ENCODE measurements at regions not wholly inside any gene's neighbourhood (a gene's known extent, or its start where the extent isn't known, plus 50 kb on each side); places are given as distances from the start of the nearest gene placed in this dataset.

GRCh38 chr11:127711748-127712147 lies 711.2 kb upstream of the KIRREL3 start:
- no peak overlapping the region for H3K27ac ChIP-seq (ENCODE audit: low read depth in 1 of 2, low read length in 2 of 2)
- no peaks in the 10 kb centered on the region for H3K27me3 ChIP-seq (ENCODE audit: control insufficient read depth in 1 of 2, insufficient read depth in 2 of 2, low read length in 1 of 2)
- intact Hi-C loops (cut with DNase I), result no loop called here
- ATAC-seq (ENCODE audit: low FRiP score) (no peak), DNase-seq (no peak)
- no peaks in the 10 kb centered on the region for H3K4me1 ChIP-seq (ENCODE audit: control insufficient read depth in 1 of 2, insufficient read depth in 2 of 2, low read length in 2 of 2)
- H3K36me3 ChIP-seq (ENCODE audit: control insufficient read depth in 1 of 2, insufficient read depth in 2 of 2, low read length in 1 of 2), result no peaks in the 10 kb centered on the region
- 84 to 86% methylated on average over 6 of the region's 6 CpGs for WGBS, 2 donors
- no peak overlapping the region for H3K4me3 ChIP-seq (ENCODE audit: low read length in 2 of 2)
- H3K9me3 ChIP-seq (ENCODE audit: control insufficient read depth, low read length), result no peaks in the 10 kb centered on the region

- Histone ChIP-seq H3K27ac (ENCODE audit: low read depth in 1 of 2, low read length in 2 of 2) (no peak overlapping the region), H3K4me1 (ENCODE audit: control insufficient read depth in 1 of 2, insufficient read depth in 2 of 2, low read length in 2 of 2) (no peaks in the 10 kb centered on the region), H3K36me3 (ENCODE audit: control insufficient read depth in 1 of 2, insufficient read depth in 2 of 2, low read length in 1 of 2) (no peaks in the 10 kb centered on the region), H3K9me3 (ENCODE audit: control insufficient read depth, low read length) (no peaks in the 10 kb centered on the region), H3K4me3 (ENCODE audit: low read length in 2 of 2) (no peak overlapping the region), H3K27me3 (ENCODE audit: control insufficient read depth in 1 of 2, insufficient read depth in 2 of 2, low read length in 1 of 2) (no peaks in the 10 kb centered on the region)
- WGBS, 2 donors, result 42 to 59% methylated on average over 1 of the region's 1 CpG
- DNase-seq, result no peak
- no peak for ATAC-seq (ENCODE audit: low FRiP score)
- intact Hi-C loops (cut with DNase I), result no loop called here
Measured at GRCh38 chr11:127710831-127711230, 710.3 kb upstream of the KIRREL3 start.

DNA sequence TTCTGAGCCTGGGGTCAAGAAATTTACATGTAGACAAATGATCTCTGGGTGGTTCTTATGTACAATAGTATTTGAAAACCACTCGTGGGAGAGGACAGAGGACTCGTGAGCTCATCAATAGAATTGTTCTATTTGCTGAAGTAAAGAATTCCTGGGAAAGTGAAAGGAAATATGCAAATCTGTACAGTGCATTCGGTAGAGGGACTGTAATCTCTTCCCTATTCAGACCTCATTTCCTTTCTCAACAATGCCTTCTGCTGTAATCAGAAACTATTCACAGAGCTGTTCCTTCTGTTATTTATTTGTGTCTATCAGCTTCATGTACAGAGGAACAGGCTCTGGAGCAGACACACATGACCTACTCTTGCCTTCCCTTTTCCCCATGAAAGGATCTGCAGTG lies 709.4 kb upstream of the KIRREL3 start:
- intact Hi-C loops (cut with DNase I), result no loop called here
- 54 to 58% methylated on average over 3 of the region's 3 CpGs for WGBS, 2 donors
- Histone ChIP-seq H3K36me3 (ENCODE audit: control insufficient read depth in 1 of 2, insufficient read depth in 2 of 2, low read length in 1 of 2) (no peaks in the 10 kb centered on the region), H3K9me3 (ENCODE audit: control insufficient read depth, low read length) (no peaks in the 10 kb centered on the region), H3K27ac (ENCODE audit: low read depth in 1 of 2, low read length in 2 of 2) (no peak overlapping the region), H3K4me3 (ENCODE audit: low read length in 2 of 2) (no peak overlapping the region), H3K27me3 (ENCODE audit: control insufficient read depth in 1 of 2, insufficient read depth in 2 of 2, low read length in 1 of 2) (no peaks in the 10 kb centered on the region), H3K4me1 (ENCODE audit: control insufficient read depth in 1 of 2, insufficient read depth in 2 of 2, low read length in 2 of 2) (no peaks in the 10 kb centered on the region)
- ATAC-seq (ENCODE audit: low FRiP score) (no peak), DNase-seq (no peak)

- H3K27me3 ChIP-seq (ENCODE audit: control insufficient read depth in 1 of 2, insufficient read depth in 2 of 2, low read length in 1 of 2), result no peaks in the 10 kb centered on the region
- no peaks in the 10 kb centered on the region for H3K4me1 ChIP-seq (ENCODE audit: control insufficient read depth in 1 of 2, insufficient read depth in 2 of 2, low read length in 2 of 2)
- H3K27ac ChIP-seq (ENCODE audit: low read depth in 1 of 2, low read length in 2 of 2), result no peak overlapping the region
- 71 to 79% methylated on average over 3 of the region's 3 CpGs for WGBS, 2 donors
- H3K4me3 ChIP-seq (ENCODE audit: low read length in 2 of 2), result no peak overlapping the region
- H3K9me3 ChIP-seq (ENCODE audit: control insufficient read depth, low read length), result no peaks in the 10 kb centered on the region
- intact Hi-C loops (cut with DNase I), result no loop called here
- DNase-seq (no peak), ATAC-seq (ENCODE audit: low FRiP score) (no peak)
- H3K36me3 ChIP-seq (ENCODE audit: control insufficient read depth in 1 of 2, insufficient read depth in 2 of 2, low read length in 1 of 2), result no peaks in the 10 kb centered on the region
Measured at GRCh38 chr11:127693686-127694085, 693.1 kb upstream of the KIRREL3 start.

GRCh38 chr11:127683321-127683720 lies 682.8 kb upstream of the KIRREL3 start:
- H3K27me3 ChIP-seq (ENCODE audit: control insufficient read depth in 1 of 2, insufficient read depth in 2 of 2, low read length in 1 of 2), result peaks cover 0 to 1% of the 10 kb centered on the region in 2 donors
- ATAC-seq (ENCODE audit: low FRiP score) (no peak), DNase-seq (no peak)
- no peaks in the 10 kb centered on the region for H3K4me1 ChIP-seq (ENCODE audit: control insufficient read depth in 1 of 2, insufficient read depth in 2 of 2, low read length in 2 of 2)
- H3K36me3 ChIP-seq (ENCODE audit: control insufficient read depth in 1 of 2, insufficient read depth in 2 of 2, low read length in 1 of 2), result no peaks in the 10 kb centered on the region
- no peak overlapping the region for H3K27ac ChIP-seq (ENCODE audit: low read depth in 1 of 2, low read length in 2 of 2)
- intact Hi-C loops (cut with DNase I), result no loop called here
- WGBS, 2 donors, result 82 to 88% methylated on average over 4 of the region's 4 CpGs
- H3K9me3 ChIP-seq (ENCODE audit: control insufficient read depth, low read length), result no peaks in the 10 kb centered on the region
- no peak overlapping the region for H3K4me3 ChIP-seq (ENCODE audit: low read length in 2 of 2)

DNA sequence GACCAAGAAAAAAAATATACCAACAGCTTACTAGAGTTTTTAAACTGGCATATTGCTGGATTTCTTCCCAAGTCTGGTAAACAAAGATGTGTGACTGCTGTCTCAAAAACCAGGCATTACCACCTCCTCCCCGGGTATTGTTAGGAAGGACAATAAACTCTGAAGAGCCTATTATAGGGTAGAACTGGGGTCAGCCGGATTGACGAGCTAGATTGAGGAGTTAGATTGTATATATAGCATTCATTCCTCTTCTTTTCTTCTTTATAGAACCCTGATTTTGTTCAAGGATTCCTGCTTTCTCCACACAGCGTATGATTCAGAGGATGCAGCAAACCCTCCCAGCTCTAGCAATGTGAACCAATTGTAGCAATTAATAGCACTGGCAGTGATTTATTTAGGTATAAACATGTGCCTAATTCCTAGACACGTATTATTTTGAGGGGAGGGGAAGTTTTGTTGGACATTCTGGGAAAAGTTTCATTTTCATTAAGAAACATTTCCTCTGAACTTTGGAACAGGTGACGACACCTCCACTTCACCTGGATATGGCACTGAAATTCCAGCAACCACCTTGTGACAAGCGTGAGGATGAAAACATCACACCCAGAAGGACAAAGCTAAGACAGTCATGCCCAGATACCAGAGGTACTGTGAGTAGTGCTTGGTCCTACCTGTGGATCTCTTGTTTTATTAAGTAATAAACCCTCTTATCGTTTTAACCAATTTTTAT lies 679.4 kb upstream of the KIRREL3 start:
- intact Hi-C loops (cut with DNase I), result no loop called here
- Histone ChIP-seq H3K36me3 (ENCODE audit: control insufficient read depth in 1 of 2, insufficient read depth in 2 of 2, low read length in 1 of 2) (no peaks in the 10 kb centered on the region), H3K27me3 (ENCODE audit: control insufficient read depth in 1 of 2, insufficient read depth in 2 of 2, low read length in 1 of 2) (peaks cover 0 to 5% of the 10 kb centered on the region in 2 donors), H3K4me3 (ENCODE audit: low read length in 2 of 2) (no peak overlapping the region), H3K27ac (ENCODE audit: low read depth in 1 of 2, low read length in 2 of 2) (no peak overlapping the region), H3K9me3 (ENCODE audit: control insufficient read depth, low read length) (no peaks in the 10 kb centered on the region), H3K4me1 (ENCODE audit: control insufficient read depth in 1 of 2, insufficient read depth in 2 of 2, low read length in 2 of 2) (no peaks in the 10 kb centered on the region)
- WGBS, 2 donors, result 70 to 78% methylated on average over 8 of the region's 8 CpGs
- no peak for ATAC-seq (ENCODE audit: low FRiP score)
- no peak for DNase-seq

GRCh38 chr11:127678631-127679030 lies 678.1 kb upstream of the KIRREL3 start:
- H3K4me3 ChIP-seq (ENCODE audit: low read length in 2 of 2), result no peak overlapping the region
- WGBS, 2 donors, result 59 to 65% methylated on average over 2 of the region's 2 CpGs
- DNase-seq (no peak), ATAC-seq (ENCODE audit: low FRiP score) (no peak)
- H3K36me3 ChIP-seq (ENCODE audit: control insufficient read depth in 1 of 2, insufficient read depth in 2 of 2, low read length in 1 of 2), result no peaks in the 10 kb centered on the region
- H3K9me3 ChIP-seq (ENCODE audit: control insufficient read depth, low read length), result no peaks in the 10 kb centered on the region
- H3K4me1 ChIP-seq (ENCODE audit: control insufficient read depth in 1 of 2, insufficient read depth in 2 of 2, low read length in 2 of 2), result no peaks in the 10 kb centered on the region
- H3K27ac ChIP-seq (ENCODE audit: low read depth in 1 of 2, low read length in 2 of 2), result no peak overlapping the region
- intact Hi-C loops (cut with DNase I), result no loop called here
- peaks cover 0 to 4% of the 10 kb centered on the region in 2 donors for H3K27me3 ChIP-seq (ENCODE audit: control insufficient read depth in 1 of 2, insufficient read depth in 2 of 2, low read length in 1 of 2)

- H3K4me3 ChIP-seq (ENCODE audit: low read length in 2 of 2), result no peak overlapping the region
- DNase-seq (no peak), ATAC-seq (ENCODE audit: low FRiP score) (no peak)
- H3K27ac ChIP-seq (ENCODE audit: low read depth in 1 of 2, low read length in 2 of 2), result no peak overlapping the region
- no peaks in the 10 kb centered on the region for H3K4me1 ChIP-seq (ENCODE audit: control insufficient read depth in 1 of 2, insufficient read depth in 2 of 2, low read length in 2 of 2)
- intact Hi-C loops (cut with DNase I), result no loop called here
- H3K9me3 ChIP-seq (ENCODE audit: control insufficient read depth, low read length), result no peaks in the 10 kb centered on the region
- no peaks in the 10 kb centered on the region for H3K36me3 ChIP-seq (ENCODE audit: control insufficient read depth in 1 of 2, insufficient read depth in 2 of 2, low read length in 1 of 2)
- 86 to 92% methylated on average over 4 of the region's 4 CpGs for WGBS, 2 donors
- peaks cover 0 to 4% of the 10 kb centered on the region in 2 donors for H3K27me3 ChIP-seq (ENCODE audit: control insufficient read depth in 1 of 2, insufficient read depth in 2 of 2, low read length in 1 of 2)
Measured at GRCh38 chr11:127677660-127678425, 677.3 kb upstream of the KIRREL3 start.

DNA sequence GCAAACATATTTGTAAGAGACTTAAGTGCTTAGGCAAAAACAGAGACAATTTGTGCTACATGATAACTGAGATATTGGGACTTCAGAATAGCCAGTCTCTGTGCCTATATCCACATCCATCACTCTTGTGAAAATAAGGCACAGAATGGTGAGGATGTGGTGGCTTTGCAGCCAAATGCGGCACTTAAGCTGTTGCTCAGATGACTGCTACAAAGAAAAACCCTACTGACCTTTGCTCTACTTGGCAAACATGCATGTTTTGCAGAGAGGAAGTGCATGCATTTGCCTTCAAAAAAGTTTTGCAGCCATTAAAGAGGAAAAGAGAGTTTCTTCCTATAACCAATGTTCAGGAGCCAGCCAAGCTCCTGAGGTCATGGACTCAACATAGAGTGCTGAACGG lies 675.0 kb upstream of the KIRREL3 start:
- Histone ChIP-seq H3K4me3 (ENCODE audit: low read length in 2 of 2) (no peak overlapping the region), H3K36me3 (ENCODE audit: control insufficient read depth in 1 of 2, insufficient read depth in 2 of 2, low read length in 1 of 2) (no peaks in the 10 kb centered on the region), H3K9me3 (ENCODE audit: control insufficient read depth, low read length) (no peaks in the 10 kb centered on the region), H3K4me1 (ENCODE audit: control insufficient read depth in 1 of 2, insufficient read depth in 2 of 2, low read length in 2 of 2) (no peaks in the 10 kb centered on the region), H3K27ac (ENCODE audit: low read depth in 1 of 2, low read length in 2 of 2) (no peak overlapping the region), H3K27me3 (ENCODE audit: control insufficient read depth in 1 of 2, insufficient read depth in 2 of 2, low read length in 1 of 2) (peaks cover 0 to 4% of the 10 kb centered on the region in 2 donors)
- WGBS, 2 donors, result 19 to 20% methylated on average over 2 of the region's 2 CpGs
- no peak for DNase-seq
- intact Hi-C loops (cut with DNase I), result no loop called here
- no peak for ATAC-seq (ENCODE audit: low FRiP score)
